SK-N-SH (cell line): ENCODE measurements at regions not wholly inside any gene's neighbourhood (a gene's known extent, or its start where the extent isn't known, plus 50 kb on each side); places are given as distances from the start of the nearest gene placed in this dataset.

Experiments
- CHD2 ChIP-seq: fragments of 150-350 bp; IDR thresholded peaks from 2 replicates; pipeline ENCODE4 v1.6.1; 2018; ENCODE audit warnings: low read length; ENCODE audit not compliant: partially characterized antibody
- CTCF ChIP-seq: fragments of 200-600 bp; sonication (generic); IDR thresholded peaks from 2 replicates; pipeline ENCODE4 v1.6.1; 2017; ENCODE audit warnings: antibody characterized with exemption, mild to moderate bottlenecking, moderate library complexity
- EP300 ChIP-seq, 2 experiments: IDR thresholded peaks; 2 replicates each; pipeline versions ENCODE4 v1.4.0 to v1.6.1; 2012; ENCODE audit warnings: borderline replicate concordance in 1 of 2, low read depth in 1 of 2, low read length in 1 of 2
- GABPA ChIP-seq: IDR thresholded peaks from 2 replicates; pipeline ENCODE4 v1.4.0; 2012; ENCODE audit warnings: low read depth, mild to moderate bottlenecking
- RCOR1 ChIP-seq: fragments of 150-350 bp; IDR thresholded peaks from 2 replicates; pipeline ENCODE4 v1.6.1; 2017; ENCODE audit warnings: antibody characterized with exemption, low read length
- SIN3A ChIP-seq: IDR thresholded peaks from 2 replicates; pipeline ENCODE4 v1.6.1; 2012; ENCODE audit warnings: low read depth, mild to moderate bottlenecking, low read length, moderate library complexity, borderline replicate concordance
- TF ChIP-seq, protein P1 (sequence below): IDR thresholded peaks from 2 replicates; pipeline ENCODE4 v1.6.1; 2012; ENCODE audit warnings: mild to moderate bottlenecking, low read depth, low read length, moderate library complexity

DNA sequence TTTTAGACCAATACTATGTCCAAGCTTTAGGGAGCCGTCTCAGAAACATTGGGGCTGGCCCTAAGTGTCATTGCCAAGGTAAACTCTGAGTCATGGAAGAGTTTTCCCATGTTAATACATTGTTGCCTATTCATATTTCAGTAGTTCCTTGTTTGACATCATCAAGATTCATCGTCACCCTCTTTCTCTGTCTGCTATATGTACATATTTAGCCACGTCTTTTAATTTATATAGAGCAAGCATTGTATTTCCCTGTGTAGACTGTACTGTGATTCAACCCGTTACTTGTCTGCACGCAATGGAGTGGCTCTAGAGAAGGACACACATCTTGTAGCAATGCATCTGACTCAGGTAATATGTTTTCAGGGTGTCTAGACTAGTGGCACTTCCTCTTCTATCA, 217.9 kb upstream of the TPK1 start:
- TF ChIP-seq, protein P1, sequence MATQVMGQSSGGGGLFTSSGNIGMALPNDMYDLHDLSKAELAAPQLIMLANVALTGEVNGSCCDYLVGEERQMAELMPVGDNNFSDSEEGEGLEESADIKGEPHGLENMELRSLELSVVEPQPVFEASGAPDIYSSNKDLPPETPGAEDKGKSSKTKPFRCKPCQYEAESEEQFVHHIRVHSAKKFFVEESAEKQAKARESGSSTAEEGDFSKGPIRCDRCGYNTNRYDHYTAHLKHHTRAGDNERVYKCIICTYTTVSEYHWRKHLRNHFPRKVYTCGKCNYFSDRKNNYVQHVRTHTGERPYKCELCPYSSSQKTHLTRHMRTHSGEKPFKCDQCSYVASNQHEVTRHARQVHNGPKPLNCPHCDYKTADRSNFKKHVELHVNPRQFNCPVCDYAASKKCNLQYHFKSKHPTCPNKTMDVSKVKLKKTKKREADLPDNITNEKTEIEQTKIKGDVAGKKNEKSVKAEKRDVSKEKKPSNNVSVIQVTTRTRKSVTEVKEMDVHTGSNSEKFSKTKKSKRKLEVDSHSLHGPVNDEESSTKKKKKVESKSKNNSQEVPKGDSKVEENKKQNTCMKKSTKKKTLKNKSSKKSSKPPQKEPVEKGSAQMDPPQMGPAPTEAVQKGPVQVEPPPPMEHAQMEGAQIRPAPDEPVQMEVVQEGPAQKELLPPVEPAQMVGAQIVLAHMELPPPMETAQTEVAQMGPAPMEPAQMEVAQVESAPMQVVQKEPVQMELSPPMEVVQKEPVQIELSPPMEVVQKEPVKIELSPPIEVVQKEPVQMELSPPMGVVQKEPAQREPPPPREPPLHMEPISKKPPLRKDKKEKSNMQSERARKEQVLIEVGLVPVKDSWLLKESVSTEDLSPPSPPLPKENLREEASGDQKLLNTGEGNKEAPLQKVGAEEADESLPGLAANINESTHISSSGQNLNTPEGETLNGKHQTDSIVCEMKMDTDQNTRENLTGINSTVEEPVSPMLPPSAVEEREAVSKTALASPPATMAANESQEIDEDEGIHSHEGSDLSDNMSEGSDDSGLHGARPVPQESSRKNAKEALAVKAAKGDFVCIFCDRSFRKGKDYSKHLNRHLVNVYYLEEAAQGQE = no peak
- TF ChIP-seq SIN3A (no peak), EP300 (IDR thresholded peaks at IDR 0.05; ENCODE audit: borderline replicate concordance in 1 of 2, low read depth in 1 of 2, low read length in 1 of 2) (no peak), CTCF (no peak), GABPA (no peak), CHD2 (no peak), RCOR1 (no peak)
